HG02870 (cell line): ENCODE measurements at regions not wholly inside any gene's neighbourhood (a gene's known extent, or its start where the extent isn't known, plus 50 kb on each side); places are given as distances from the start of the nearest gene placed in this dataset.
"Not testable (repeated sequence)": the region's sequence is repeated elsewhere in the genome, so short reads cannot be mapped to it uniquely, and the experiment has no call there.

ENCODE experiments used
- ATAC-seq: cut with Tn5 transposase; IDR thresholded peaks from one replicate; pipeline ENCODE4 v1.9.1; 2021; ENCODE audit warnings: mild to moderate bottlenecking, moderate library complexity; ENCODE audit not compliant: unreplicated experiment

DNA sequence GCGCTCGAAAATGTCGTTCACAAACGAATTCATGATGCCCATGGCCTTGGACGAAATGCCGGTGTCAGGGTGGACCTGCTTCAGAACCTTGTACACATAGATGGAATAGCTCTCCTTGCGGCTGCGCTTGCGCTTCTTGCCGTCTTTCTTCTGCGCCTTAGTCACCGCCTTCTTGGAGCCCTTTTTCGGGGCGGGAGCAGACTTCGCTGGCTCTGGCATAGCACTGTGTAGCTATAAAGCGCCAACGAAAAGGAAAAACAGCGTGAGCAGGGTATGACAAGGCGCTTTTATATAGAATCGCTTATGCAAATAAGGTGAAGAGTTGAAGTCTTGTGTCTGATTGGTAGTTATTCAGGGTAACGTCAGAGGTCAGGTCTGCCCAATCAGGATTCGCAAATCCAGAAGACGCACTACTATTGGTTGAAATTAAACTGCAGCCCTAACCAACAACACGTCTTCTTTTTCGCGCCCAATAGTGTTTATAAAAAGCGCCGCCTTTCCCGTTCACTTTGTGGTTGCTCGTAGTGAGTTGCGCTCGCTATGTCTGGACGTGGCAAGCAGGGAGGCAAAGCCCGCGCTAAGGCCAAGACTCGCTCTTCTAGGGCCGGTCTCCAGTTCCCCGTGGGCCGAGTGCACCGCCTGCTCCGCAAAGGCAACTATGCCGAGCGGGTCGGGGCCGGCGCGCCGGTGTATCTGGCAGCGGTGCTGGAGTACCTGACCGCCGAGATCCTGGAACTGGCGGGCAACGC is 114.8 kb upstream of the PRSS16 start:
- peak; percentile 84 for ATAC-seq

DNA sequence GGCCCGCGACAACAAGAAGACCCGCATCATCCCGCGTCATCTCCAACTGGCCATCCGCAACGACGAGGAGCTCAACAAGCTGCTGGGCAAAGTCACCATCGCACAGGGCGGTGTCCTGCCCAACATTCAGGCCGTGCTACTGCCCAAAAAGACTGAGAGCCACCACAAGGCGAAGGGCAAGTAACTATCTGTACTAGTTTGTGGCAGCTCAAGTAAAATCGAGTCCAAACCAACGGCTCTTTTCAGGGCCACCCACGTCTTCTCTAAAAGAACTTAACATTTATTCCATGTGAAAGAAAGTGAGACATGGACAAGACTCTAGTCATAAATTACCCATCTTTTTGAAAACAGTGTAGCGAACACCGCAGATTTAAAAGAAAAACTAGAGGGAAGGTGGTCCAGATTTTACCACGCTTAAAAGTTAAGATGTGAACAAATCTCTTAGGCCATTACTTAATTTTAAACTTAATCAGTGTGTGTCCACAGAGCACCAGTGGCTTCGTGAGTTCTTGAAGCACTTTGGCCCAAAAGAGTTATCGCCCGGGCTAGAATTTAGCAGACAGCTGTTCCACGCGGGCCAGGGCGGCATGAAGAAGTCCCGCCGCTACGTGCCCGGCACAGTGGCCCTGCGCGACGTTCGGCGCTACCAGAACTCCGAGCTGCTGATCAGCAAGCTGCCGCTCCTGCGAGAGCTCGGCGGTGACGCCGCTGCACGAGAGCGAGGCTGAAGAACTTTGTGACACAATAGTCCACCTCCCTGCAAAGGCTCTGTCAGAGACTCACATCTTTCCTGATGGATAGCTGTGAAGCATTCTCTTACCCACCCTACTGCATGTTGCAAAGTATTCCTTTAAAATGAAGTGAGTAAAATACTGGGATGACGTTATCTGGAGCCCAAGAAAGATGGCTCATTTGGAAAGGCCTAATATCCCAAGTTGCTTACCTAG is 113.9 kb upstream of the PRSS16 start:
- no peak for ATAC-seq

DNA sequence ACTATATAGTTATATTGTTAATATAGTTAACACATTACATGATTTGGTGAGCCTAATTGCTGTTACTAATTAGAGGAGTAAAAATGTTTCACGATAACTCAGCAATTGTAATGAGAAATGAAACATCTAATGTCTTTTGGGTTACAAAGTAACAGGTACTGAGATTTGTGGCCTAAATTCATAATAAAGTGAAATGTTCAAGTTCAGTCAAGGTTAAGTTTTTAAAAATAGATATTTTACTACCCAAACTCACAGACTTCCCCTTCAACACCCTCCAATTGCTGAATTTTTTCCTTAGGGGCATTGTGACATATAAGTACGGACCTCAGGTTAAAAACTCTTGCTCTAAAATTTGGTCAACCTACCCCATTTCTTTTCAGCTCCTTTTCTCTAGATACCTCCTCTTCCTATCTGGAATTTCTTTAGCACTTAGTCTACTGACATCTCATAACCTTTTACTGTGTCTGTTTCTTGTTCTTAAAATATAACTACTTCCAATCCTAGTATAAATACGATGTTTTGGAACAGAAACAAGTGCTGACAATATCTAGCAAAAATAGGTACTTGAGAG is 112.3 kb upstream of the PRSS16 start:
- no peak for ATAC-seq

DNA sequence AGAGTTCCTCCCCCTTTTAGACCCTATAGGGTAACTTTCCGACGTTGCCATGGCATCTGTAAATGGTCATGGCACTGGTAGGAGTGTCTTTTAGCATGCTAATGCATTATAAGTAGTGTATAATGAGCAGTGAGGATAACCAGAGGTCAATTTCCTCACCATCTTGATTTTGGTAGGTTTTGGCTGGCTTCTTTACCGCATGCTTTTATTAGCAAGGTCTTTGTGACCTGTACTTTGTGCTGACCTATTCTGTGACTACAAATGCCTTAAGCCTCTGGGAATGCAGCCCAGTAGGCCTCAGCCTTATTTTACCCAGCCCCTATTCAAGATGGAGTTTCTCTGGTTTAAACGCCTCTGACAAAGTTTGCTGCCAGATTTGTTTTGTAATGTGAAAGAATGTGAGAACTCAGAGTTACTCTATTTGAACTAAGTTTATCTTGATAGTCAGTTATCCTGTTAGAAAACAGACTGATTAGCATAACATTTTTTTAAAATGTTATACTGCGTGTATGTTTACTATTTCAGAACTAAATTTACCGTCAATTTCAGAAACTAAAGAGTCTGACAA is 111.3 kb upstream of the PRSS16 start:
- ATAC-seq, result no peak

DNA sequence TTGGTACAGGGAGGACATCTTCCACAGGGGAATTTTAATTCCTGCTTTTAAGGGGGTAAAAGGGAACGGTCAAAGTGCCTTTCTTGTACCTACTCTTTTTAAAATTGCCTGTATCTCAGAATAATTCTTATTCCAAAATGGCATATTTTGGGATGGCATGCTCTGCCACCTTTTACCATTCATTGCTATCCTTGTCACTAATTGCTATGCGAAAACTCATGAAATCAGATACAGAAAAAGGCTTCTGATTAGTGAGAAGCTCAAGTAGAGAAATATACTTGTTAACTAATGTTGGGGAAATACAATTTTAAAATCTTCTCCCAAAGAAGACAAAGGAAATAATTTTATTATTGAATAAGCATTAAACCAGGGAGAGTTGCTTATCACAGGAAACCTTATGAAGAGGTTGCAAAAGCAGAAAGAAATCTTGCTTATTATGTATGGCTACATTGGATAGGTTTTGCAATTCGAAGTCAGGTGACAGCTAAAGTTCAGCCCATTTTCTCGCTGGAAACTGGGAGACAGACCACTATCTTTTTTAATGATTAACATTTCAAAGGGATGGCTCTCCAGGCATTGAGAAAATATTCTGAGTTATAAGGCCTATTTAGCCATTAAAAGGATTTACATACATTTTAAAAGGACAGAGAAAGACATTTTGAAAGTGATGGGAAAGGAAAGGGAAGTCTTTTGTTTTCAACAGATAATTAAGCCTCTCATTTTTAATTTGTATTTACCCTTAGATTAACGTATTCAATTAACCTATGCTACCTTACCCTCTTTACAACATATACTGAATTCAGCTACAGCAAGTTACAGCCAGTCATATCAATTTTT is 110.3 kb upstream of the PRSS16 start:
- no peak for ATAC-seq

DNA sequence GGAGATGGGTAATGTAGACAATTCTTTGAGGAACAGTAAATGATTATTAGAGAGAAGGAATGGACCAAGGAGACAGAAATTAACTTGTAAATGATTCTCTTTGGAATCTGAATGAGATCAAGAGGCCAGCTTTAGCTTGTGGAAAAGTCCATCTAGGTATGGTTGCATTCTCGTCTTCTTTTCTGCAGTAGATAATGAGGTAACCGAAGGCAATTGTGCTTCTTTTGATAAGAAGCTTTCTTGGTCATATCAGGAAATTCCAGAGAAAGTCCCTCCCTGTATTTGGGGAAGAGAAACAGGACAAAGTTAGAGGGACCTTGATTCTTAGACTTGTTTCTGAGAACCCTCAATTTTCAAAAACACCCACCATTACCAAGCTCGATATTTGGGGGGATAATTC is 109.1 kb upstream of the PRSS16 start:
- no peak for ATAC-seq

DNA sequence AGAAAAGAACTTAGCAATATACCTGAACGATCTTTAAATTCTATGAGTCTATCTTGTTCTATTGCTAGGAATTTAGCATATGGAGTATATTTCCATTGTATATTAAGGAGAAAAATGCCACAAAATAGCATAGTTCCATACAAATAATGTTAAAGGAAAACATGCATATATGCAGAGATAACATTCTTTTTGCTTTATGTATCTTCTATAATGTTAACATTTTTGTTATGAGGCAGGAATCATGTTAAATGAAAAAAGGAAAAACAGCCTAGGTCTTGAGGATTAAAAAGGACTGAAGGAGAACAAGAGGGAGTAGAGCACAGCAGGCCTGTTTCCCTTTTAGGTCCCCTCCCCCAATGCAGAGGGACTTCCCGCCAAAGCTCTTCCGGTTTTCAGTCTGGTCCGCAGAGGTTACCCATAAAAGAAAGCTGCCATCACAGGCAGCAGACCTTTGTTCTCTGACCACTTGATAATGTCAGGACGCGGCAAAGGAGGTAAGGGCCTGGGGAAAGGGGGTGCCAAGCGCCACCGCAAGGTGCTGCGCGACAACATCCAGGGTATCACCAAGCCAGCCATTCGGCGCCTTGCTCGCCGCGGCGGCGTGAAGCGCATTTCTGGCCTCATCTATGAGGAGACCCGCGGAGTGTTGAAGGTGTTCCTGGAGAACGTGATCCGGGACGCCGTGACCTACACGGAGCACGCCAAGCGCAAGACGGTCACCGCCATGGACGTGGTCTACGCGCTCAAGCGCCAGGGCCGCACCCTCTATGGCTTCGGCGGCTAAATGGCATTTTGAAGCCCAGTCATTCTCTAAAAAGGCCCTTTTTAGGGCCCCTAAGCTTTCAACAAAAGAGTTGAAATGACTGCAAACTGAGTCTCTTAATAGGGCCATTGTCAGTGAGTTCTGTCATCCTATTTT is 108.4 kb upstream of the PRSS16 start:
- ATAC-seq, result no peak

DNA sequence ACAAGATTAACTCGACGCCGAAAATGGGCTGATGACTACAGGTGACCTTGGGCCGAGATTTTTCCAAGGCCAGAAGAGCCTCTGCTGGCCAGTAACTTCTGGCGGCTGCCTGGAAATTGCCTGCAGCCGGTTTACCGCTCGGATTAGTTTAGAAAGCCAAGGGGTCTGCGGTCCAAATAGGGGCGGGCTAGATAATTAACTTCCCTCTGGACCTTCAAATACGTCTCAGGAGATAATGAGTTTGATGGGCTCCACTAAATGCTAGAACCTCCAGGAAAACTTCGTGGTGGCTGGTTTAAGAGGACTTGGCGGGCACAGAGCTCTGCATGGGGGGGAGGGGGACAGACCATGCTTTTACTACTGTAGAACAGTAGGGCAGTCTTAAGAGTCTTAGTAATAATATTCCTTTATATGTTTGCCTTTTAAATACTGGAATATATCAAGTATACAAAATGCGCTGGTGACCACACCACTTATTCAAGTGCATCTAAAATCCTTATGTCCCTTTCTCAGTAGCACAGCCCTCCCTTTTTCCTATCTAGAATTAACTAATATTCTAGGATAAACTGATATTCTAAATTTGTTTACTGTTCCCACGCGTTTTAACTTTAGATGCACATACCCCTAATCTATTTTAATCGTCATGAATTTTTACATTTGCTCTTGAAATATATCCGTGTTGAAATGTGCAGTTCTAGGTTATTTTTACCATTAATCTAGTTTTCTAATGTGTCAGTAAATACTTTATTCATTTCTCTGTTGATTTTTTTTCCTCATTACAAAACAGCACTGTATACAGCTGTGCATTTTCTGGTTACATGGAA is 107.5 kb upstream of the PRSS16 start:
- ATAC-seq, result no peak

DNA sequence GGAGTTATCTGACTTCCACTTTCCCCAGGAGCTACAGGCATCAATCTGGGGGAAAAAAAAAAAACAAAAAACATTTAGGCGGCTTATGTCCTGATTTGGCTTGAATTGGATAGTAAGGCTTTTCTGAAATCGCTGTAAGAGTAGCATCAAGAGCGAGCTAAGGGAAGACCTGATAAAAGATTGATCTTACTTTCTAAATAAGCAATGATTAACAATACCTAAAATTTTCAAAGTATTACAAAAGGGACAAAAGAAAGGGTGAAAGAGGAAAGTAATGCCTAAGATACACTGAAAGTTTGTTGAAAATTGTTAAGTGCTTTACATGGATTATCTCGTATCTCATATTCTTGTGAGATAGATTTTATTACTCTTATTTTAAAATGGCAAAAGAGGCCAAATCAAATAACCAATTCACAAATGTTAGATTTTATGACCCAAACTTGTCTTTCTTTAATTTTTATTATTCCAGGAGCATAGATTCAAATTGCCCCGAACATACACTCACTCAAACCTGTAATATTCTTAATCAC is 106.4 kb upstream of the PRSS16 start:
- ATAC-seq, result no peak

DNA sequence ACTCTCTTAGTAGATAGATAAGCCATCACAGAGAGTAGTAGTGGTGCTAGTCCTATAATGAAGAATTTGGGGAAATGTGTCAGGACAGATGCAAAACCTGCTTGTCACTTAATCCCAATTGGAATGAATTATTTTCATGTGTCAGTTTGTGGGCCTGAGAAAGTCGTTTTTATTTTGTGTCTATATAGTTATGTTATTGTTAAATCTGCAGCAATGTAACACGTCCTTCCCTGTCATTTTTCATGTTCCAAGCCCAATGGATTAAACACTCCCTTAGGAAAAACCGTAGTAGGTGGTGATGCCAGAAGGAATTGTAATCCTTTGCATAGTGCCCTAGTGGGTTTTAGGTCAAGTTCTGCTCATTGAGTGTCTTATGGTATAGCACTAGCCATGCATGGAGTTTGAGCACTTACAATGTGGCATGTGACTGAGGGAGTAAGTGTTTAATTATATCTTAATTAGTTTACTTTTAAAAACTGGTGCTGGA is 105.9 kb upstream of the PRSS16 start:
- ATAC-seq, result no peak

DNA sequence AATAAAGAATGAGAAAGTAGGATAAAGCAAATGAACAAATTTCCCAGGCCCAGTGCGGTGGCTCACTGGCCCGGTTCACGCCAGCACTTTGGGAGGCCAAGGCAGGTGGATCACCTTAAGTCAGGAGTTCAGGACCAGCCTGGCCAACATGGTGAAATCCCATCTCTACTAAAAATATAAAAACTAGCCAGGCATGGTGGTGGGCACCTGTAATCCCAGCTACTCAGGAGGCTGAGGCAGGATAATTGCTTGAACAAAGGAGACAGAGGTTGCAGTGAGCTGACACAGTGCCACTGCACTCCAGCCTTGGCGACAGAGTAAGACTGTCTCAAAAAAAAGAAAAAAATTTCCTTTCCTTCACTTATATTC is 104.5 kb upstream of the PRSS16 start:
- ATAC-seq, result not testable (repeated sequence)

DNA sequence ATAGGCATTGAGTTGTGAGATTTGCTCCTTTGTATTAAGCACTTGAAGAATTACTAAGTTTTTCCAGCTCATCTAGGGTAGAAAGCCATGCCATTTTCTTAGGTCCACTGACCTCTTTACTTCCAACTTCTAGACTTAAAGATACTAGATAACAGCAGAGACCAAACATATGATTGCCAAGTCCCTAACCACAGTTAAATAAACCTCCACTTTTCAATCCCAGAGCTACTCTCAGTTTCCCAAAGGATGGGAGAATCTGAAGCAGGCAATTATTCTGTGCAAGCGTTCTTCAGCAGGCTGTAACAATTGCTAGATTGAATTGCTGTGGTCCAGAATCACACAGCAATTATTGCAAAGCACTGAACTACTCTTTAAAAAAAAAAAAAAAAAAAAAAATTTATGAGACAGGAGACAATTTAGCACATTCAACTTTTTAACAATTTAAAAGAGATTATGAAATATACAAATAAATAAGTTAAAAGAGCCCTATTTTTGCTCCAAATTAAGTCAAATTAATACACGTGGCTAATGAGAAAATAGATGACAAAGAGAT is 104.0 kb upstream of the PRSS16 start:
- no peak for ATAC-seq

DNA sequence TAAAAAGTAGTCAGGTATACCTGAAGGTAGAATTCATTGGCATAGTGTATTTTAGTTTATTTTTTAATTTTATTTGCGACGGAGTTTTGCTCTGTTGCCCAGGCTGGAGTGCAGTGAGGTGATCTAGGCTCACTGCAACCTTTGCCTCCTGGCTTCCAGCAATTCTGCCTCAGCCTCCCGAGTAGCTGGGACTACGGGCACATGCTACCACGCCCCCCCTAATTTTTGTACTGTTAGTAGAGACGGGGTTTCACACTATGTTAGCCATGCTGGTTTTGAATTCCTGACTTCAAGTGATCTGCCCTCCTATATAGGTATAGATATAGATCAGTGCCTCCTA is 102.8 kb upstream of the PRSS16 start:
- no peak for ATAC-seq

DNA sequence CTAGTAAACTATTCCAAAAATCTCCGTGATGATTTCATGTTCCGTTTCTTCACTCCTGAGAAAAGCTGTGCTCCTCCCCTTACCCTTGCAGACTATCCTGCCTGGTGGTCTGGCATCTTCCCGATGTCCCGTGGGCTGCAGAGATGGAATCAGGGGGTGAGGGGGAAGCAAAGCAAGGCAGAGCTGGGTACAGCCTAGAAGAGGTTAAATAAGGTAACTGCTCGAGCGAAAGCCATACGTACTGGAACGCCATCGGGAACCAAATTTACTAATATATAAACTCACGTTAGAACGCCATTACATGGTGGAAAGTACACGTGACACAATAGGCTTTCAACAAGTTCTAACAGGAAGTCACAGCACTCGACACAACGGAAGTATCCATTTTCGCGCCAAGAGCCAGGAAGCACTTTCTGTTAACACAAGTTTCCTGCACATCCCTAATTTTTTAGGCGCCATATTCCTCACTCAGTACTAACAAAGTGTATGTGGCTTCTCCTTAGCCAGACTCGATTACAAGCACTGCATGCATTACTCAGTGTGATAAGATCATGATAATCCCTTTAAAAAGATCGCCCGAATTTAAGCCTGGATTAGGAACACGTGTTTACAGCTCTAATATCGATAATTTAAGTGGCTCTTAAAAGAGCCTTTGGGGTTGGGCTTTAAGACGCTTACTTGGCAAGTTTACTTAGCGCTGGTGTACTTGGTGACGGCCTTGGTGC is 101.6 kb upstream of the PRSS16 start:
- no peak for ATAC-seq

DNA sequence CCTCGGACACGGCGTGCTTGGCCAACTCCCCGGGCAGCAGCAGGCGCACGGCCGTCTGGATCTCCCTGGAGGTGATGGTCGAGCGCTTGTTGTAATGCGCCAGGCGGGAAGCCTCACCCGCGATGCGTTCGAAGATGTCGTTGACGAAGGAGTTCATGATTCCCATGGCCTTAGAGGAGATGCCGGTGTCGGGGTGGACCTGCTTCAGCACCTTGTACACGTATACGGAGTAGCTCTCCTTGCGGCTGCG is 101.1 kb upstream of the PRSS16 start:
- ATAC-seq, result not testable (repeated sequence)

DNA sequence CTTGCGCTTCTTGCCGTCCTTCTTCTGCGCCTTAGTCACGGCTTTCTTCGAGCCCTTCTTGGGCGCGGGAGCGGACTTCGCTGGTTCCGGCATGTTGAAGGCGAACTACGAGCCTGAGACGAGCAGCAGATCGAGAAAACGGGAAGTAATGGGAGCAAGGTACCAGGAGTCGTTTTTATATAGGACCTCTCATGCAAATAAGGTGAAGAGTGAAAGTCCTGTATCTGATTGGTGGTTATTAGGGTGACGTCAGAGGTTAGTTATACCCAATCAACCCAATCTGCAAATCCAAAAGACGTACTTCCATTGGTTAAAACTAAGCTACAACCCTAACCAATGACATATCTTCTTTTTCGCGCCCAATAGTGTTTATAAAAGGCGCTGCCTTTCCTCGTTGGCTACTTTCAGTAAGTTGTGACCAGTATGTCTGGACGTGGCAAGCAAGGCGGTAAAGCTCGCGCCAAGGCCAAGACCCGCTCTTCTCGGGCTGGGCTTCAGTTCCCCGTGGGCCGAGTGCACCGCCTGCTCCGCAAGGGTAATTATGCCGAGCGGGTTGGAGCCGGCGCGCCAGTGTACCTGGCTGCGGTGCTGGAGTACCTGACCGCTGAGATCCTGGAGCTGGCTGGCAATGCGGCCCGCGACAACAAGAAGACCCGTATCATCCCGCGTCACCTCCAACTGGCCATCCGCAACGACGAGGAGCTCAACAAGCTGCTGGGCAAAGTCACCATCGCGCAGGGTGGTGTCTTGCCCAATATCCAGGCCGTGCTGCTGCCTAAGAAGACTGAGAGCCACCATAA is 100.6 kb upstream of the PRSS16 start:
- peak; percentile 71 for ATAC-seq

DNA sequence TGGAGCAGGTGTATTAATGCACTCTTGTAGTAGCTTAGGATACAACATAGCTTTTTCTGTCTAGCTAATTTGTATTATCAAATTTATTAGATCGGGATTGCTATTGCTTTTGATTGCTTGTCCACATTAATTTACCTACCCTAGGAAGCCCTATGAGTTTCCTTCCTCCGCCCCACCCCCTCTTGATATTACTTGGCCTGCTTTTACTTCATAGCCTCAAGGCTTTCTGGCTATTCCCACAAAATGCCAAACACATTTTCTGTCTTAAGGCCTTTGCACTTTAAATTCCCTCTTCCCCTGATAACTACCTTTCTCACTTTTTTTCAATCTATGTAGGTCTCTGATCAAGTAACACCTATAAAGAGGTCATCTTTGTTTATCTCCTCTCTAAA is 99.1 kb upstream of the PRSS16 start:
- ATAC-seq, result no peak
